NB4 (cell line): ENCODE measurements at regions not wholly inside any gene's neighbourhood (a gene's known extent, or its start where the extent isn't known, plus 50 kb on each side); places are given as distances from the start of the nearest gene placed in this dataset.

ENCODE experiments used
- CTCF ChIP-seq: IDR thresholded peaks from one replicate; pipeline ENCODE4 v1.5.1; 2012; ENCODE audit warnings: low read depth, low read length
- MAX ChIP-seq: IDR thresholded peaks from 2 replicates; pipeline ENCODE4 v1.6.1; 2011; ENCODE audit warnings: low read depth, low read length
- MYC ChIP-seq: IDR thresholded peaks from 2 replicates; pipeline ENCODE4 v1.6.1; 2011; ENCODE audit warnings: low read depth, low read length
- POLR2A ChIP-seq: IDR thresholded peaks from 2 replicates; pipeline ENCODE4 v1.6.1; 2011; ENCODE audit warnings: mild to moderate bottlenecking; ENCODE audit not compliant: insufficient read length; ENCODE audit errors: extremely low read depth

- TF ChIP-seq CTCF = no peak
- no peak for TF ChIP-seq POLR2A
- no peak for TF ChIP-seq MAX
- TF ChIP-seq MYC = no peak
These were observed 553.7 kb downstream of the MCTP2 start for GRCh38 chr15:94785091-94785490.
